IMR-90 (cell line): ENCODE measurements at regions not wholly inside any gene's neighbourhood (a gene's known extent, or its start where the extent isn't known, plus 50 kb on each side); places are given as distances from the start of the nearest gene placed in this dataset.

ENCODE experiments used
- CEBPB ChIP-seq: IDR thresholded peaks from 2 replicates; pipeline ENCODE4 v1.6.1; 2012; ENCODE audit warnings: low read depth, low read length, improper control_type of control experiment
- CHD1 ChIP-seq: IDR thresholded peaks from 2 replicates; pipeline ENCODE4 v1.6.1; 2012; ENCODE audit warnings: low read depth, low read length, improper control_type of control experiment
- CTCF ChIP-seq: conservative IDR thresholded peaks from 2 replicates; pipeline ENCODE4 v1.5.1; 2012; ENCODE audit warnings: mild to moderate bottlenecking, low read depth, low read length, improper control_type of control experiment
- FOS ChIP-seq: fragments of 150-350 bp; IDR thresholded peaks from 2 replicates; pipeline ENCODE4 v1.6.1; 2016; ENCODE audit warnings: low read depth, low read length
- POLR2A ChIP-seq: IDR thresholded peaks from 2 replicates; pipeline ENCODE4 v1.6.1; 2012; ENCODE audit warnings: mild to moderate bottlenecking, low read depth, low read length
- RCOR1 ChIP-seq: IDR thresholded peaks from 2 replicates; pipeline ENCODE4 v1.6.1; 2012; ENCODE audit warnings: mild to moderate bottlenecking, low read length, improper control_type of control experiment; ENCODE audit not compliant: insufficient replicate concordance
- SMC3 ChIP-seq: fragments of 150-350 bp; IDR thresholded peaks from 2 replicates; pipeline ENCODE4 v1.6.1; 2016; ENCODE audit warnings: low read depth, mild to moderate bottlenecking, antibody characterized with exemption, low read length, moderate library complexity
- USF2 ChIP-seq: fragments of 150-350 bp; IDR thresholded peaks from 2 replicates; pipeline ENCODE4 v1.6.1; 2017; ENCODE audit warnings: mild to moderate bottlenecking, antibody characterized with exemption, low read length, low read depth

- TF ChIP-seq CTCF (no peak), CEBPB (no peak), SMC3 (no peak), USF2 (no peak), CHD1 (no peak), POLR2A (no peak), FOS (no peak), RCOR1 (no peak)
Measured at GRCh38 chr2:123768233-123768632, 256.9 kb upstream of the CNTNAP5 start.
